C1 segment of cervical spinal cord (tissue), 14 donors: ENCODE measurements at regions not wholly inside any gene's neighbourhood (a gene's known extent, or its start where the extent isn't known, plus 50 kb on each side); places are given as distances from the start of the nearest gene placed in this dataset.
"Not testable (repeated sequence)": the region's sequence is repeated elsewhere in the genome, so short reads cannot be mapped to it uniquely, and the experiment has no call there.

Experiments
- DNase-seq, 14 donors: peaks; one replicate each; lab custom pipeline; 2025; lab: John Stamatoyannopoulos, UW

DNA sequence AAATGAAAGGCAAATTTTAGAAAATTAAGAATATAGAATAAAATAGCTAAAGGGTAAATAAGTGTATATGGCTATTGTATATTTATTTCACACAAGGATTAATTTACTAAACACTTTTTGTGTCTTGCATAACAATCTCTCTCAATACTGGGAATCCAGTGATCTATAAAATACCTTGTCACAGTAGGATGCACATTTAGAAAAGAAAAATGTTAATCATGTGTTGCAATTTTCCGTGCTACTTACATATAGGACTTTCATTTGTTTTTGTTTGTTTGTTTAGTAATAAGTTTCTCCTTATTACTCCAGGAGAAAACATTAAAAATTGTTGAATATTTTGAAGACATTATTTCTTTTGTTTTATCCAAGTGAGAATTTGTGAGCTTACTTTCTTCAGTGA is 1533.3 kb downstream of the SLITRK5 start:
- DNase-seq, result no peak

DNA sequence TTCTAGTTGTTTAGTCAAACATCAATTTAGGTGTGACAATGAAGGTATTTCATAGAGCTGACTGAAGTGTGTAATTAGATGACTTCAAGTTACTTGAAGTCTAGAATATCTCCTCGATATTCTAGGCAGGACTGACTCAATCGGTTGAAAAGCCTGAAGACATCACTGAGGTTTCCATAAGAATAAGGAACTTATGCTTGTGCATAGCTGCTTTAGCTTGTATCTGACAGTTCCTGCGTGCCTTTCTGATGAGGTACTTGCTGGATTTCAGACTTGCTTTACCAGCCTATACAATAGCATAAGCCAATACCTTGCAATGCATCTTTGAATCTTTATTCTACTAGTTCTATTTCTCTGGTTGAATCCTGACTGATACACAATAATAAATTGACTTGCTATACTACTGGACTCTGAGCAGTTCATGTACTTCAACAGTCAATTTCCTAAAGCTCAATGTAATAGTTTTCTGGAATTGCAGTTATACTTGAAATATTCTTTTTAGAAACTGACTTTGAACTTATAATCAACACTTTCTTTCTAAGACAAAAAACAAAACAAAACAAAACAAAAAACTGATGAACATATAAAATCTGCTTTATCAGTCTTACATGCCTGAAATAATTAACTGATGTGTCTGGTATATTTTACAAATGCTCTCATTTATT is 1534.8 kb downstream of the SLITRK5 start:
- DNase-seq, result no peak

GRCh38 chr13:89212186-89212585 is 1541.0 kb downstream of the SLITRK5 start:
- DNase-seq, result no peak

GRCh38 chr13:89214185-89214584 is 1543.0 kb downstream of the SLITRK5 start:
- no peak for DNase-seq

GRCh38 chr13:89215319-89215718 is 1544.1 kb downstream of the SLITRK5 start:
- not testable (repeated sequence) for DNase-seq

GRCh38 chr13:89217813-89218212 is 1546.6 kb downstream of the SLITRK5 start:
- DNase-seq, result no peak

- DNase-seq, result no peak
Measured at GRCh38 chr13:89221557-89222158, 1550.5 kb downstream of the SLITRK5 start.

DNA sequence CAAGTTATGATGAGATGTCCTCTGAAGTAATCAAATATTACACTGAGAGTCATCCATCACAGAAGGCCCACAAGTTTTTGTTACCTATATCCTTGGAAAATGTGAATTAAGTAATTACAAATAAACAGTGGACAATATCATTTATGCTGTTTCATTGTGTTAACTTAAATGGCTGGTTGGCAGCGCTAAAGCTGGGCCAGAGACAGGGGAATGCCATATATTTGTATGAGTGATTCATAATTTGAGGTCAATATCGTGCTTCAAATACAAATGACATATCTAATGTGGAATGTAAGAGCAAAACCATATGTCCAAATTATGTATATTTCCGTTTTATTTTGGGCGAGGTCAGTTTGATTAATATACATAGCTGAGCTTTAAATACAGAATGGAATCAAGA is 1556.2 kb downstream of the SLITRK5 start:
- DNase-seq, result no peak

DNA sequence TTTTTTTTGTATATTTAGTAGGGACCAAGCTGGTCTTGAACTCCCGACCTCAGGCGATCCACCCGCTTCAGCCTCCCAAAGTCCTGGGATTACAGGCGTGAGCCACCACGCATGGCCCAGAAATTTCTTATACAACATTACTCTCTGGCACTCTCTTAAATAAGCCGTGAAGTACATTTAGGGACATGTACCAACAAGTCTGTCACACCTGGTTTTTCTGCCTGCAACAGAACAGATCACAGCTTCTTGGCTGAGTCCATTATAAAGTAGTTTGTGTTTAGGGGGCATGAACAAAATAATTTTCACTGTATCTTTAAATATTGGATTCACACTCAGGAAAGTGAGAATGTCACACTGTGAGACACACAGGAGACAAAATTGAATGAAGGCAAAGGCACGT is 1567.3 kb downstream of the SLITRK5 start:
- no peak for DNase-seq

DNA sequence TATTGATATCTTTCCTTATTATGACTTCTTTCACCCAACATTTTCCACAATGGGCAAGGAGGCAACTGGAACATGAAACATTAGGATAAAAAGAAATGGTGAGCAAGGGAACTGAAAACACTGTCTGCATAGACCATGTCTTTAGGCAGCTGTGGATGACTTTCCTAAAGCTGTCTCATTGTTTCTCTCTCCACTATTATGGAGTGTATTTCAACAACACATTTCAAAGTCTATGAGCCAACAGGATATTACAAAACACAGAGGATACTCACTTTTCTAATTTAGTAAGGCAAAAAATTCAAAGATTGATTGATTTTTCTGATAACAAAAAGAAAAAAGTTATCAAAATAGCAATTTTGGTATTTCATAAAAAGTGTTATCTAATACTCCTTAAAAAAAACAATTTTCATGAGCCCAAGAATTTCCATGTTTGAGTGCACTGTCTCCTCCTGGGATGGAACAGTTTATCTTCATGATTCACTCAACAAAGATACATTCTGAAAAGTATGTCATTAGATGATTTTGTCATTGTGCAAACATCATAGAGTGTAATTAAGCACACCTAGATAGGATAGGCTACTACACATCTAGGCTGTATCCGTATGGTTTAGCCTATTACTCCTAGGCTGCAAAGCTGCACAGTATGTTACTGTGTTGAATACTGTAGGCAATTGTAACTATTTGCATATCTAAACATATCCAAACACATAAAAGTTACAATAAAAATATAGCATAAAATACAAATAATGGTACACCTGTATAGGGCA is 1568.4 kb downstream of the SLITRK5 start:
- no peak for DNase-seq

DNA sequence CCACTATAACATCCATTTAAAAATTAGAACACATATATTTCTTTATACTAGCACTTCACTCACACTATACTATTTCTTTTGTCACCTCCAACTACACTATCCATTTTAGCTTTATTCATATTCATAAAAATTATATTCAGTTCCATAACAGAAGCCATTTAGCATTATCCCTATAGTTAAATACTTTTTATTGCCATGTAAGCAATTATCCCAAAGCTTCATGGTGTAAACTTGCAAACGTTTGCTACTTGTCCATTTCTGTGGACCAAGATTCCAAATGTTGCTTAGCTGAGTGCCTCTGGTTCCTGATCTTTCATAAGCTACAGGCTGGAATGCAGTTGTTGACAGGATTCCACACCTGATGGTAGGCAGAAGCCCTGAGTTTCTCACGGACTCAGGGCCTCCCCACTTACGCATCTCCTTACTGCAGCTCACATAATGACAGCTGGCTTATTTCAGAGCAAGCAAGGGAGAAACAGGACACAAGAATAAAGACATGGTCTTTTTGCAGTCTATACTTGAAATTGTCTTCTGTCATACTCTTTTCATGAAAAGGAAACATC is 1584.8 kb downstream of the SLITRK5 start:
- DNase-seq, result no peak

DNA sequence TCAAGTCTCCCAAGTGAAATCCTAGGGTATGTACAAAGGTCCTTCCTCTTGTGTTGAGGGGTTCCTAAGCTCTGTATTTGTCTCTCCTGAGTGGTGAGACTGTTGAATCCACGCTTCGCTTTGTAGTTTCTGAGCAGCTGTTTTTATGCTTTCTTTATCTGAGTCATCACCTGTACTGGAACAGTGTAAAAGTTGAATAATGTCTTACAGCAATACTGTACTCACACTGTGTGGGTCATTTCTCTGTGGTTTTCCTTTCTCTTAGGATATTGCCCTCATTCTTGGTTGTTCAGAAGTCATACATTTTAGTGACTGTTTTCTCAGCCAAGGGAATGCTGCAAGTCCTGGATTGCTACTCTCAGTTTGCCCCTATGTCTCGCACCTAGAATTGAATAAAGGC is 1596.6 kb downstream of the SLITRK5 start:
- no peak for DNase-seq

DNA sequence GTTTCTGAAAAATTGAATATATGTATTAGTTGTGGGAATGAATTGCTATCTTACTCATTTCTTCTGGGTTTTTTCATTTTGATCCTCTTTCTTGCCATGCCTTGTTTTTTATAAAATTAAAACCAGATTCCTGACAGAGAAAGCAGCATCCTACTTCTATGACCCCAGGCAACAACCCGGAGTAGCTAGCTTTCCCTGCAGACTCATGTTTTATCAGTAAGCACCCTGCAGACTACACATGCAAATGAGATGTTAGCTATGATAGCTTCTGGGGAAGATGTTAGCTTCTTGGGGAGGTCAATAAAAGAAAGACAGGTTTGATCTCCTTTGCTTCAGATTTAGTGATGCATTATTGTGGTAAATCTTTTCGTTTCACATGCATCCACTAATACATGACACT is 1598.6 kb downstream of the SLITRK5 start:
- DNase-seq, result no peak

GRCh38 chr13:89270736-89271135 is 1599.6 kb downstream of the SLITRK5 start:
- no peak for DNase-seq

- DNase-seq, result no peak
Measured at GRCh38 chr13:89279374-89279773, 1608.2 kb downstream of the SLITRK5 start.

DNA sequence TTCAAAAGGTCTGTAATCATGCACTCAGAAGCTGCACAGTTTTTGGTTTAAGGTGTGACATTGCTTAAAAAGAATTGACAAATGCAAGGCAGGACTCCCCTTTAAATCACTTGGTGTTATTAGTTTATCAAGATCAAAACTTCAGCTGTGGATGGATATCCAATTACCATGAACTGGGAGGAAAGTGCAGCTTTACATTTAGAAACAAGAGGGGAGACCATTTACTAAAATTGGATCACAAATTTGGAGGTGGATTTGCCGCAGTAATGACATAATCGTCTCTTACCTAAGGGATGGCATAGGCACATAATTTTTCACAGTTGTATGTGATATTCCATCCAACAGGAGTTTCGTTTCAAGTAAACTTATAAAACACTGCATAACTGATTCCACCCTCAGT is 1610.2 kb downstream of the SLITRK5 start:
- DNase-seq, result no peak

DNA sequence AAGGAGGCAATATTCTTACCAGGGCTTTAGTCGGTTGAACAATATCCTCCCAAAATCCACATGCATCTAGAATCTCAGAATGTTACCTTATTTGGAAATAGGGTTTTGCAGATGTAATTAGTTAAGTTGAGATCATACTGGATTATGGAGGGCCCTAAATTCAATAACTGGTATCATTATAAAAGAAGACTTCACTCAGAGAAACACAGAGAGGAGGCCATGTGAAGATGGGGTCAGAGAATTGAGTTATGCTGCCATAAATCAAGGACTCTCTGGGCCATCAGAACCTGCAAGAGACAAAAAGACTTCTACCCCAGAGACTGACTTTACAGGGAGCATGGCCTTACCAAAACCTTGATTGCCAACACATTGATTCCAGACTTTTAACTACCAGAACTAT is 1611.1 kb downstream of the SLITRK5 start:
- DNase-seq, result no peak

DNA sequence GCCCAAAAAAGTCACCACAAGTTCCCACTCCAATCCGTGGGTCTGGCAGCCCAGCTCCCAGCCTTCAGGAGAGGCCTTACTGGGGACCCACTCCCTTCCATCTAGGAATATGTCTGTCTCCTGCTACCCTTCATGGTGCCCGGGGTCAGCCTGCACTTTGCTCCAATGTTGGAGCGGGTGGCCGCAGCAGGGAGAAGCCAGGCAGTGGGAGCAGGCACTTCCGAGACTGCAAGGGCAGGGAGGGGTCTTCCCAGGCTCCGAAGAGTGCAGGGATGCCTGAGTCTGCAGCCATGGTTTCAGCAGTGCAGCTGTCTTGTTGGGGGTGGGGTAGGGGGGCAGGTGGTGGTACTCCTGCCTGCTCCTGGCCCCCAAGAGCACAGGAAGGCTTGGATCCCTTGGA is 1616.2 kb downstream of the SLITRK5 start:
- no peak for DNase-seq

DNA sequence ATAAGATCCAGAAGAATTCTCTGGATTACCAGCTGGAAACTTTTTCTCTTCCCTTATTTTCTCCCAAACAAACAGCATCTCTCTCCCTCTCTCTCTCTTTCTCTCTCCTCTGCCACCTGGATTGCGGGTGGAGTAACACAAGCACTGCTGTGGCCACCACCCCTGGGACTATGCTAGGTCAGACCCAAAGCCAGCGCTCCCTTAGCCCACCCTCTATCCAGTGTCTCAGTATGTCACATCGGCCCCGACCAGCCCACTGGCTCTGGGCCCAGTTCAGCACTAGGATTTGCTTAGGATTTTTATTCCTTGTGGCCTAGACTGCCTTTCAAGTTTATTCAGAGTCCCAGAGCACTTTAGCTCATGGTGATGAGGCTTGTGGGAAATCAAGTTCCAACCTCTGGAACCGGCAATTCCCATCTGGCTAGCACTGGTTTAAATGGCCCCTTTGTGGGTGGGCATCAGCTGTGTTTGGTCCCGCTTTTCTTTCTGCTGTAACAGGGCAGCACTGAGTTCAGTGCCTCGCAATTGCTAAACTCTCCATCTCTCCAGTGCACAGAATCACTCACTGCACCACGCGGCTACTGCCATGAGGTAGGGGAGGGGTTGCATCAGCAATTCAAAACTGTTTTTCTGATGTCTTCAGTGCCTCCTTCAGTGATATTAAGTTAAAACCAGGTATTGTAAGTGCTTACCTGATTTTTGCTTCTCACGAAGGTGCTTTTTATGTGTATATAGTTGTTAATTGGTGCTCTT is 1623.1 kb downstream of the SLITRK5 start:
- no peak for DNase-seq

- no peak for DNase-seq
Measured at GRCh38 chr13:89307278-89307677, 1636.1 kb downstream of the SLITRK5 start.

DNA sequence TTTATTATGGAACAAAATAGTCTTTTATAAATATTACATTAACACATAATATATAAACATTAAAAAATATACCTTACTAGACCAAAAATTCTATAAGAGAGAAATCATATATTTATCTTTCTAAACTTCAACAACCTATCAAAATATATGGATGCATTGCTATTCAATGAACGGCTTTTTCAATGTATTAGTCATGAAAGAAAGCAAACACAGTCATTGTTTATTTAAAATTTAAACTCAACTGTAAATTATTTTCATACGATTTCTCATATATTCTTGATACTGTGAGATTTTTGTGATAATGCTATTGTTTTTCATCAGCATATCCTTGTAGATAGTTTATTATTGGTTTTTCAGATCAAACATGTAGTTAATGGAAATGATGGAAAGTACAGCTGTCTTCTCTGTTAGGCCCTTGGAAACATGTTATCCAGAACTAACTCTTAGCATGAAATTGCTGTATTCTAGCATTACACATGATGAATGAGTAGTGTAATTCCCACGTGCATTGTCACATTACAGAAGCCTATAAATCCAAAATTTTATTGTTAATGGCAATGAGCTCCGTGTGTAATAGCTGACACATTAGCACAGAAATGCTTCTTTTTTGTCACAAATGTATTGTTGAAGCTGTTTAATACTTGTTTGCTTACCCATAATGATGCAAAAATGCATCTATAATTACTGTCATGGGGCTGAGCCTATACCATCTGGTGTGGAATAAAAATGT is 1639.9 kb downstream of the SLITRK5 start:
- DNase-seq, result no peak
